ENCODE measurements at regions not wholly inside any gene's neighbourhood (a gene's known extent, or its start where the extent isn't known, plus 50 kb on each side); places are given as distances from the start of the nearest gene placed in this dataset.

- TF ChIP-seq CTCF (IDR thresholded peaks at IDR 0.05; ENCODE audit: low read length) (no peak), EZH2 (IDR thresholded peaks at IDR 0.05; ENCODE audit: borderline replicate concordance, low read length) (no peak)
These were observed 208.7 kb downstream of the KITLG start for GRCh38 chr12:88371416-88372183.

All from OCI-LY1 (cell line).